Nephron (organoid): ENCODE measurements at regions not wholly inside any gene's neighbourhood (a gene's known extent, or its start where the extent isn't known, plus 50 kb on each side); places are given as distances from the start of the nearest gene placed in this dataset.

ENCODE experiments used
- H3K27ac Mint-ChIP-seq, 3 experiments: 2 replicates each; pipeline ENCODE4 v1.8.0; 2020; ENCODE audit warnings: mixed read lengths in 3 of 3, mild to moderate bottlenecking in 2 of 3, moderate library complexity in 1 of 3
- H3K27me3 Mint-ChIP-seq: 2 replicates; pipeline ENCODE4 v1.8.0; 2021; ENCODE audit warnings: low read depth, mild to moderate bottlenecking, moderate library complexity, mixed read lengths
- H3K36me3 Mint-ChIP-seq: 2 replicates; pipeline ENCODE4 v1.8.0; 2020; ENCODE audit warnings: low read depth, mixed read lengths
- H3K4me1 Mint-ChIP-seq: 2 replicates; pipeline ENCODE4 v1.8.0; 2020; ENCODE audit warnings: mixed read lengths
- H3K4me3 Mint-ChIP-seq, 3 experiments: 2 replicates each; pipeline ENCODE4 v1.8.0; 2020; ENCODE audit warnings: mild to moderate bottlenecking in 3 of 3, mixed read lengths in 3 of 3, moderate library complexity in 2 of 3
- H3K9me3 Mint-ChIP-seq: 2 replicates; pipeline ENCODE4 v1.8.0; 2020; ENCODE audit warnings: mixed read lengths
- CTCF ChIP-seq, 3 experiments: fragments of 200-600 bp; sonication (generic); IDR thresholded peaks; one replicate each; pipeline ENCODE4 v1.5.0; 2021; ENCODE audit warnings: antibody characterized with exemption in 3 of 3; ENCODE audit not compliant: unreplicated experiment in 3 of 3

DNA sequence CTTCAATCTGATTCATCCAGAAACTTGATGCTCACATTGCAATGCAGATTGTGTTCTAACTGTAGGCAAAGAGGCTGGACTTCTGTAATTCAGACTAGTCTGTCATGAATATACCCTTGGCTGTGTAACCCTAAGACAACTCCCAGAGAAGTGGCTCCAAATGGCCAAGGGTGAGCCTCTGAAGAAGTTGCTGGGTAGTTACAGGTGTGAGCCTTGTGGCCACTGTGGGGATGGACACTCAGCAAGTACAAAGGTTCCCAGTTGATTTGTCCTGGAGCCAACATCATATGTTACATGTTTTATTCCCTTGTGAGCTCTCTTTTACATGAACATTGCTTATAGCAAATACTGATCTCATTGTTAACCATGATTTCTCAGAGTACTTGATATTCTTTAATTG, 94.8 kb upstream of the KCNJ3 start:
- H3K4me1 Mint-ChIP-seq = no peaks in the 10 kb centered on the region
- no peaks in the 10 kb centered on the region for H3K36me3 Mint-ChIP-seq
- no peak overlapping the region for H3K27ac Mint-ChIP-seq
- H3K4me3 Mint-ChIP-seq = no peak overlapping the region
- no peaks in the 10 kb centered on the region for H3K27me3 Mint-ChIP-seq
- no peaks in the 10 kb centered on the region for H3K9me3 Mint-ChIP-seq
- TF ChIP-seq CTCF (IDR thresholded peaks at IDR 0.05; ENCODE audit: unreplicated experiment in 3 of 3) = no peak

DNA sequence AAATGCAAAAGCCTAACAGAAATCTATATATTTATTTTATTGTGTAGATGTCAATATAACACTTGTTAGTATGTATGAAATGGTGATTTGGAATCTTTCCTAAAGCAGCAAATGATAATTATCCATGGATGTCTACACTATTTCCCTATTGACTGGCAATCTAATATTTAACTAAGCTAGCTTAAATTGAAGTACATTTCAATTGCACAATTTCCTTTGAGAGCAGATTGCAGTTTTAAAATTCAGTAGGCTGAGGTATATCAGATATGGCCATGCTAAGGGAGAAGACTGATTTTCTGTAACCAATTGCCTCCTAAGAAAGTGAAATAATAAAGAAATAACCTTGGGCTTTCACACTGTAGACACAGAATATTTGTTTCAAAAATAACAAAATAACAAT, 90.1 kb upstream of the KCNJ3 start:
- TF ChIP-seq CTCF (IDR thresholded peaks at IDR 0.05; ENCODE audit: unreplicated experiment in 3 of 3) = no peak
- no peaks in the 10 kb centered on the region for H3K4me1 Mint-ChIP-seq
- H3K4me3 Mint-ChIP-seq = no peak overlapping the region
- H3K36me3 Mint-ChIP-seq = no peaks in the 10 kb centered on the region
- H3K27me3 Mint-ChIP-seq = no peaks in the 10 kb centered on the region
- H3K9me3 Mint-ChIP-seq = no peaks in the 10 kb centered on the region
- H3K27ac Mint-ChIP-seq = no peak overlapping the region

DNA sequence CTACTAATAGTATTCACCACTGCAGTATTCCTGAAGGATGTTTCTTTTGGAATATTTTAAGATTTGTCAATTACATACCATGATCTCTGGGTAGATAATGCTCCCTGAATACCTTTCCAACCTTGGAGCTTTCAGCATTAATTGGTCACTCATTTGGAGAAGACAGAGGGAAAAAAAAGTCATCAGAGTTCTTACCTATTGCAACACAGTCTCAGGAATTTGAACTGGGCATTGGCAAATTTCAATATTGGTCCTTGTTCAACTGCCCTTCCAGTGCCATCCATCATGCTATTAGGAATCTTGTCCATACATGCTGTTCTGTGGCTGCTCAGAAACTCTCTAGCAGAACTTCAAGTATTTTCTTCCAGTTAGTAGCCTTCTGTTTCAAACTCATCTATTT, 83.6 kb upstream of the KCNJ3 start:
- no peak overlapping the region for H3K27ac Mint-ChIP-seq
- H3K36me3 Mint-ChIP-seq = no peaks in the 10 kb centered on the region
- H3K4me3 Mint-ChIP-seq = no peak overlapping the region
- no peak for TF ChIP-seq CTCF (IDR thresholded peaks at IDR 0.05; ENCODE audit: unreplicated experiment in 3 of 3)
- no peaks in the 10 kb centered on the region for H3K9me3 Mint-ChIP-seq
- H3K27me3 Mint-ChIP-seq = no peaks in the 10 kb centered on the region
- no peaks in the 10 kb centered on the region for H3K4me1 Mint-ChIP-seq

DNA sequence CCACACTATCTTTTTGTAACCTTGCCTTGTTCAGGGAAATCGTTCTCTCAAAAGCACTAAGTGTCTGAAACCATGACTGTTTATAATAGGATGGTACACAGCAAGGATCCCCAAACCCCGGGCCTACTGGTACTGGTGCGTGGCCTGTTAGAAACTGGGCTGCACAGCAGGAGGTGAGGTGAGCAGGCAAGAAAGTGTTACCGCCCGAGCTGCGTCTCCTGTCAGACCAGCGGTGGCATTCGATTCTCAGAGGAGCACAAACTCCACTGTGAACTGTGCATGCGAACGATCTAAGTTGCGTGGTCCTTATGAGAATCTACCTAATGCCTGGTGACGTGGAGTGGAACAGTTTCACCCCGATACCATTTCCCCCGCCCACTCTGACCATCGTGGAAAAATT, 81.8 kb upstream of the KCNJ3 start:
- no peak for TF ChIP-seq CTCF (IDR thresholded peaks at IDR 0.05; ENCODE audit: unreplicated experiment in 3 of 3)
- Mint-ChIP-seq H3K4me1 (no peaks in the 10 kb centered on the region), H3K36me3 (no peaks in the 10 kb centered on the region), H3K27me3 (no peaks in the 10 kb centered on the region), H3K4me3 (no peak overlapping the region), H3K27ac (no peak overlapping the region), H3K9me3 (no peaks in the 10 kb centered on the region)

GRCh38 chr2:154620471-154620870, 78.0 kb upstream of the KCNJ3 start:
- Mint-ChIP-seq H3K27me3 (no peaks in the 10 kb centered on the region), H3K9me3 (no peaks in the 10 kb centered on the region), H3K4me1 (no peaks in the 10 kb centered on the region), H3K4me3 (no peak overlapping the region), H3K36me3 (no peaks in the 10 kb centered on the region), H3K27ac (no peak overlapping the region)
- no peak for TF ChIP-seq CTCF (IDR thresholded peaks at IDR 0.05; ENCODE audit: unreplicated experiment in 3 of 3)

GRCh38 chr2:154623819-154624218, 74.7 kb upstream of the KCNJ3 start:
- Mint-ChIP-seq H3K9me3 (no peaks in the 10 kb centered on the region), H3K4me1 (no peaks in the 10 kb centered on the region), H3K27ac (no peak overlapping the region), H3K4me3 (no peak overlapping the region), H3K36me3 (no peaks in the 10 kb centered on the region), H3K27me3 (no peaks in the 10 kb centered on the region)
- peak; percentile 72 to 81 (median 74) for TF ChIP-seq CTCF (IDR thresholded peaks at IDR 0.05; ENCODE audit: unreplicated experiment in 3 of 3)
